DND-41 (cell line): ENCODE measurements at regions not wholly inside any gene's neighbourhood (a gene's known extent, or its start where the extent isn't known, plus 50 kb on each side); places are given as distances from the start of the nearest gene placed in this dataset.
A peak's percentile ranks its signal among the peaks of the same experiment; 100 is the strongest.

Experiments
- EZH2 ChIP-seq: IDR thresholded peaks from 3 replicates; pipeline ENCODE4 v1.6.1; 2012; ENCODE audit warnings: borderline replicate concordance, low read depth, mild to moderate bottlenecking, moderate library complexity, low read length, inconsistent platforms; ENCODE audit not compliant: severe bottlenecking
- TF ChIP-seq, protein P1 (sequence below): IDR thresholded peaks from 2 replicates; pipeline ENCODE4 v1.5.1; 2012; ENCODE audit warnings: borderline replicate concordance, low read length, moderate library complexity, mild to moderate bottlenecking; ENCODE audit not compliant: poor library complexity, severe bottlenecking; ENCODE audit errors: extremely low read depth

DNA sequence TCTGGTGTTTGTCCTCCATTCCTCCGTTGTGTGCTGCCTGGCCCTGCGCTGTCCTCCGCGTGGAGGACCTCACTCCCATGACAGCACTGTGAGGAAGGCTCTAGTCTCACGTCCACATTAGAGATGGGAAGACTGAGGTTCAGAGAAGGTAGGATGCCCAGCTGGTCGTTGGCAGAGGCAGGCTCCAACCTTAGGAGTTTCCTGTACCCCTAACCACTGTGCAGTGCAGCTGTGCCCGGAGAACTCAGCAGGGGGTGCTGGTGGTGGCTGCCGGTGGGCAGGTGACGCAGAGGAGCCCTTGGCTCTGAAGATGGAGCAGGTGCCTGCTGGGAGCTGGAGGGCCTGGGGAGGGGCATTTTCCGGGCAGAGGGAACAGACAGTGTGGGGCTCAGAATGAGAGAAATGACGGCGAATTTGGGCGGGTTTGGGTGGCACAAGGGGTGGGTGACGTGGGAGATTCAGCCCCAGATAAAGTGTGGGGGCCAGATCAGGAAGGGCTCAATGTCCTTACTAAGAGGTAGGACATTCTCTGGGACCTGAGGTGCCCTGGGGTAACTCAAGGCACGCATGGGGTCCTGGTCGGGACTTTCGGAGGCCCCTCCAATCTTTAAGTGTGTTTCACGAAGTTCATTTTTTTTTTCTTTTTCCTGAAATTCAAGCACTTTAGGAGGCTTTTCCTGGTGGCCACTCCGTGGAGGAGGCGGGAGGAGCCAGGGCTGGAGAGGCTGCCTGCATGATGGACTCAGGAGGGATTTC is 535.0 kb downstream of the TBC1D22A start:
- TF ChIP-seq, protein P1, sequence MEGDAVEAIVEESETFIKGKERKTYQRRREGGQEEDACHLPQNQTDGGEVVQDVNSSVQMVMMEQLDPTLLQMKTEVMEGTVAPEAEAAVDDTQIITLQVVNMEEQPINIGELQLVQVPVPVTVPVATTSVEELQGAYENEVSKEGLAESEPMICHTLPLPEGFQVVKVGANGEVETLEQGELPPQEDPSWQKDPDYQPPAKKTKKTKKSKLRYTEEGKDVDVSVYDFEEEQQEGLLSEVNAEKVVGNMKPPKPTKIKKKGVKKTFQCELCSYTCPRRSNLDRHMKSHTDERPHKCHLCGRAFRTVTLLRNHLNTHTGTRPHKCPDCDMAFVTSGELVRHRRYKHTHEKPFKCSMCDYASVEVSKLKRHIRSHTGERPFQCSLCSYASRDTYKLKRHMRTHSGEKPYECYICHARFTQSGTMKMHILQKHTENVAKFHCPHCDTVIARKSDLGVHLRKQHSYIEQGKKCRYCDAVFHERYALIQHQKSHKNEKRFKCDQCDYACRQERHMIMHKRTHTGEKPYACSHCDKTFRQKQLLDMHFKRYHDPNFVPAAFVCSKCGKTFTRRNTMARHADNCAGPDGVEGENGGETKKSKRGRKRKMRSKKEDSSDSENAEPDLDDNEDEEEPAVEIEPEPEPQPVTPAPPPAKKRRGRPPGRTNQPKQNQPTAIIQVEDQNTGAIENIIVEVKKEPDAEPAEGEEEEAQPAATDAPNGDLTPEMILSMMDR: peak; percentile 25
- no peak for TF ChIP-seq EZH2
